Osteocyte (in vitro differentiated cells): ENCODE measurements at regions not wholly inside any gene's neighbourhood (a gene's known extent, or its start where the extent isn't known, plus 50 kb on each side); places are given as distances from the start of the nearest gene placed in this dataset.

Experiments
- DNase-seq: peaks from one replicate; pipeline ENCODE4 v3.0.0; 2021; ENCODE audit warnings: mixed read lengths; ENCODE audit not compliant: unreplicated experiment; ENCODE audit errors: extremely low spot score
- H3K27ac Mint-ChIP-seq: one replicate; pipeline ENCODE4 v1.8.0; 2021; ENCODE audit warnings: mild to moderate bottlenecking, mixed read lengths; ENCODE audit not compliant: unreplicated experiment
- H3K27me3 Mint-ChIP-seq: one replicate; pipeline ENCODE4 v1.8.0; 2021; ENCODE audit warnings: mixed read lengths; ENCODE audit not compliant: unreplicated experiment
- H3K36me3 Mint-ChIP-seq: one replicate; pipeline ENCODE4 v1.8.0; 2021; ENCODE audit warnings: mixed read lengths; ENCODE audit not compliant: unreplicated experiment
- H3K4me1 Mint-ChIP-seq: one replicate; pipeline ENCODE4 v1.8.0; 2021; ENCODE audit warnings: mixed read lengths; ENCODE audit not compliant: unreplicated experiment
- H3K4me3 Mint-ChIP-seq: one replicate; pipeline ENCODE4 v1.8.0; 2021; ENCODE audit warnings: mild to moderate bottlenecking, moderate library complexity, mixed read lengths; ENCODE audit not compliant: unreplicated experiment
- H3K9me3 Mint-ChIP-seq: one replicate; pipeline ENCODE4 v1.8.0; 2021; ENCODE audit warnings: mixed read lengths; ENCODE audit not compliant: unreplicated experiment
- CTCF ChIP-seq: fragments of 200-600 bp; sonication (generic); IDR thresholded peaks from 2 replicates; pipeline ENCODE4 v1.5.0; 2021; ENCODE audit warnings: antibody characterized with exemption, mild to moderate bottlenecking, moderate library complexity

- H3K27me3 Mint-ChIP-seq: no peaks in the 10 kb centered on the region
- peak overlapping the region; percentile 64 for H3K4me3 Mint-ChIP-seq
- no peak for TF ChIP-seq CTCF
- peaks cover 5% of the 10 kb centered on the region for H3K9me3 Mint-ChIP-seq
- H3K27ac Mint-ChIP-seq: peak overlapping the region; percentile 65
- peaks cover 16% of the 10 kb centered on the region for H3K4me1 Mint-ChIP-seq
- DNase-seq: no peak
- peaks cover 2% of the 10 kb centered on the region for H3K36me3 Mint-ChIP-seq
Measured at GRCh38 chr13:67353941-67354340, 123.8 kb upstream of the PCDH9 start.

GRCh38 chr13:67353031-67353430, 122.9 kb upstream of the PCDH9 start:
- Mint-ChIP-seq H3K36me3 (peaks cover 2% of the 10 kb centered on the region), H3K4me3 (no peak overlapping the region), H3K4me1 (peaks cover 16% of the 10 kb centered on the region), H3K9me3 (peaks cover 5% of the 10 kb centered on the region), H3K27ac (no peak overlapping the region), H3K27me3 (no peaks in the 10 kb centered on the region)
- no peak for TF ChIP-seq CTCF
- DNase-seq: no peak

GRCh38 chr13:67351909-67352308, 121.8 kb upstream of the PCDH9 start:
- no peak for TF ChIP-seq CTCF
- peaks cover 2% of the 10 kb centered on the region for H3K36me3 Mint-ChIP-seq
- no peak overlapping the region for H3K27ac Mint-ChIP-seq
- H3K9me3 Mint-ChIP-seq: peaks cover 5% of the 10 kb centered on the region
- H3K4me3 Mint-ChIP-seq: no peak overlapping the region
- H3K27me3 Mint-ChIP-seq: no peaks in the 10 kb centered on the region
- DNase-seq: no peak
- peaks cover 16% of the 10 kb centered on the region for H3K4me1 Mint-ChIP-seq

GRCh38 chr13:67351114-67351513, 121.0 kb upstream of the PCDH9 start:
- Mint-ChIP-seq H3K4me3 (no peak overlapping the region), H3K27me3 (no peaks in the 10 kb centered on the region), H3K36me3 (peaks cover 2% of the 10 kb centered on the region)

GRCh38 chr13:67343777-67344176, 113.6 kb upstream of the PCDH9 start:
- Mint-ChIP-seq H3K9me3 (no peaks in the 10 kb centered on the region), H3K4me3 (no peak overlapping the region), H3K4me1 (no peaks in the 10 kb centered on the region), H3K27me3 (no peaks in the 10 kb centered on the region), H3K36me3 (no peaks in the 10 kb centered on the region), H3K27ac (no peak overlapping the region)
- no peak for TF ChIP-seq CTCF
- DNase-seq: no peak

More at GRCh38 chr13:67351114-67351513, 121.0 kb upstream of the PCDH9 start:
- no peak overlapping the region for H3K27ac Mint-ChIP-seq
- H3K4me1 Mint-ChIP-seq: peaks cover 16% of the 10 kb centered on the region
- TF ChIP-seq CTCF: no peak
- peaks cover 5% of the 10 kb centered on the region for H3K9me3 Mint-ChIP-seq
- no peak for DNase-seq
